ENCODE measurements at regions not wholly inside any gene's neighbourhood (a gene's known extent, or its start where the extent isn't known, plus 50 kb on each side); places are given as distances from the start of the nearest gene placed in this dataset.

DNA sequence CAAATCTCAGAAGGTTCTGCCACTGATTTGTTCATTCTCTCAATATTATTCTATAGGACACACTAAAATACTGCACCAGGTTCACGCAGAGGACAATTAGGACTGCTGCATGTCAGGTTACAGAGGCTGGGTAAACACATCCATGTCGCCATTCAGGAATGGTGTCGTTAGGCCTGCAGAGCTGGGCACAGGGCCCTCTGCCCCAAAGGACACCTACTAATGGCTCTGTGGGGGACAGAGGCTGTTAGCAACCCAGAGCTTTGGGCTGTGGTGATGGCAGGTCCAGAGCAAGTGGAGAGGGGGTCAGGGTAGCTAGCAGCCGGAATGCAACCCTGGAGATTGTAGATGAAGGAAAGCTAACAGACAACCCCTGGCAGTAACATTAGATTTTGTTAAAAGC is 115.9 kb downstream of the TTC32 start:
- no peaks in the 10 kb centered on the region for H3K36me3 Mint-ChIP-seq (ENCODE audit: low read depth)
- POLR2A ChIA-PET, result no interaction called here
- H3K27me3 Mint-ChIP-seq, result peaks cover 4% of the 10 kb centered on the region
- intact Hi-C loops (cut with micrococcal nuclease), result no loop called here
- CTCF ChIA-PET, result no interaction called here
- TF ChIP-seq, protein P1, sequence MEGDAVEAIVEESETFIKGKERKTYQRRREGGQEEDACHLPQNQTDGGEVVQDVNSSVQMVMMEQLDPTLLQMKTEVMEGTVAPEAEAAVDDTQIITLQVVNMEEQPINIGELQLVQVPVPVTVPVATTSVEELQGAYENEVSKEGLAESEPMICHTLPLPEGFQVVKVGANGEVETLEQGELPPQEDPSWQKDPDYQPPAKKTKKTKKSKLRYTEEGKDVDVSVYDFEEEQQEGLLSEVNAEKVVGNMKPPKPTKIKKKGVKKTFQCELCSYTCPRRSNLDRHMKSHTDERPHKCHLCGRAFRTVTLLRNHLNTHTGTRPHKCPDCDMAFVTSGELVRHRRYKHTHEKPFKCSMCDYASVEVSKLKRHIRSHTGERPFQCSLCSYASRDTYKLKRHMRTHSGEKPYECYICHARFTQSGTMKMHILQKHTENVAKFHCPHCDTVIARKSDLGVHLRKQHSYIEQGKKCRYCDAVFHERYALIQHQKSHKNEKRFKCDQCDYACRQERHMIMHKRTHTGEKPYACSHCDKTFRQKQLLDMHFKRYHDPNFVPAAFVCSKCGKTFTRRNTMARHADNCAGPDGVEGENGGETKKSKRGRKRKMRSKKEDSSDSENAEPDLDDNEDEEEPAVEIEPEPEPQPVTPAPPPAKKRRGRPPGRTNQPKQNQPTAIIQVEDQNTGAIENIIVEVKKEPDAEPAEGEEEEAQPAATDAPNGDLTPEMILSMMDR (IDR thresholded peaks at IDR 0.05), result no peak
- no peak for ATAC-seq
- H3K4me1 Mint-ChIP-seq (ENCODE audit: low read depth), result no peaks in the 10 kb centered on the region
- no peaks in the 10 kb centered on the region for H3K9me3 Mint-ChIP-seq
- no peak for DNase-seq
- H3K4me3 Mint-ChIP-seq, result no peak overlapping the region
- H3K27ac Mint-ChIP-seq, result no peak overlapping the region

DNA sequence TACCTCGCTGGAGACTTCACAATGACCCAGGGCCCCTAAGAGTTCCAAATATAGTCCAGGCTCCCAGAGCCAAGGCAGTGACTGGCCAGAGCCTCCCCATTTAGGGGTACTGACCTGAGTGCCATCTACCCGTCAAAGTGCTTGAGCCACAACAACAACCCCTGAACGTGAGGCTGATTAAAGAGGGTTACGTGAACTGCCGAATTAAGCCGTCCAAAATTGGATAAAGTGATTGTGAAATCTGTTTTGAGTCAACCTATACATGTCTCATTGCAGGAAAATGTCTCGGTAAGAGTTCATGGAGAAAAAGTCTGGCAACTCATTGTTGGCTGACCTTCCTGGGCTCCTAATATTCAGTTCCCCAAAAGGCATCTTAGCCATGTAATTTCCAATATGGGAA is 116.3 kb downstream of the TTC32 start:
- H3K4me3 Mint-ChIP-seq, result no peak overlapping the region
- DNase-seq, result no peak
- H3K36me3 Mint-ChIP-seq (ENCODE audit: low read depth), result no peaks in the 10 kb centered on the region
- H3K9me3 Mint-ChIP-seq, result no peaks in the 10 kb centered on the region
- no peaks in the 10 kb centered on the region for H3K4me1 Mint-ChIP-seq (ENCODE audit: low read depth)
- TF ChIP-seq, protein P1 (IDR thresholded peaks at IDR 0.05), result no peak
- POLR2A ChIA-PET, result no interaction called here
- H3K27ac Mint-ChIP-seq, result no peak overlapping the region
- CTCF ChIA-PET, result no interaction called here
- ATAC-seq, result no peak
- intact Hi-C loops (cut with micrococcal nuclease), result no loop called here
- H3K27me3 Mint-ChIP-seq, result peaks cover 4% of the 10 kb centered on the region

DNA sequence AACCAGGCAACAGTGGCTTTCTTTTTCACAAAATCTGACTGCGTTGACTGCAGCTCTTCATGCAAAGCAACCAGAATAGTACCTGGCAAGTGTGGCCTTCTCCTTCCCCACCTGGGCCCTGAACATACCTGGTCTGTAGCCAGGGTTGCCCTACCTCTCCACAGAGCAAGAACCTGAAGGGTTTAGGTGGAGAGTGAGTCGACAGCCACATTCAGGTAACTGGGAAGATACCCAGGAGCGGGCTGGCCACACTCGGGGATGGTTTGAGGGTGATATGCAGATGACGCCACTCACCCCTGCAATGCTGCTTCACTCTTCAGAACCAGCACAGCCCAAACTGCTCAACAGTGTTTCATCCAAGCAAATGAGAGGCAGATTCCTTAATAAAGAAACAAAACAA is 117.3 kb downstream of the TTC32 start:
- intact Hi-C loops (cut with micrococcal nuclease), result no loop called here
- no peak overlapping the region for H3K4me3 Mint-ChIP-seq
- ChIA-PET POLR2A (no interaction called here), CTCF (no interaction called here)
- DNase-seq (no peak), ATAC-seq (no peak)
- H3K36me3 Mint-ChIP-seq (ENCODE audit: low read depth), result no peaks in the 10 kb centered on the region
- H3K4me1 Mint-ChIP-seq (ENCODE audit: low read depth), result no peaks in the 10 kb centered on the region
- H3K9me3 Mint-ChIP-seq, result no peaks in the 10 kb centered on the region
- peaks cover 4% of the 10 kb centered on the region for H3K27me3 Mint-ChIP-seq
- H3K27ac Mint-ChIP-seq, result no peak overlapping the region
- TF ChIP-seq, protein P1 (IDR thresholded peaks at IDR 0.05), result no peak

DNA sequence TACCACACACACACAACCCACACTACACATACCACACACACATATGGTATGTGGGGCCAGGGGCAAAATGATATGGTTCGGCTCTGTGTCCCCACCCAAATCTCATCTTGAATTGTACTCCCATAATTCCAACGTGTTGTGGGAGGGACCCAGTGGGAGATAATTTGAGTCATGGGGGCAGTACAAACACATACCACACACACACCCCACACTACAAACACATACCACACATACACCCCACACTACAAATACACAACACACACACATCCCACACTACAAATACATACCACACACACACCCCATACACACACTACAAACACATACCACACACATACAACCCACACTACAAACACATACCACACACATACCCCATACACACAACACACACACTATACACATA is 117.8 kb downstream of the TTC32 start:
- intact Hi-C loops (cut with micrococcal nuclease), result no loop called here
- Mint-ChIP-seq H3K9me3 (no peaks in the 10 kb centered on the region), H3K36me3 (ENCODE audit: low read depth) (no peaks in the 10 kb centered on the region), H3K4me1 (ENCODE audit: low read depth) (no peaks in the 10 kb centered on the region), H3K27me3 (peaks cover 6% of the 10 kb centered on the region), H3K27ac (no peak overlapping the region), H3K4me3 (no peak overlapping the region)
- TF ChIP-seq, protein P1 (IDR thresholded peaks at IDR 0.05), result no peak
- DNase-seq (no peak), ATAC-seq (no peak)
- POLR2A ChIA-PET, result no interaction called here
- CTCF ChIA-PET, result no interaction called here

DNA sequence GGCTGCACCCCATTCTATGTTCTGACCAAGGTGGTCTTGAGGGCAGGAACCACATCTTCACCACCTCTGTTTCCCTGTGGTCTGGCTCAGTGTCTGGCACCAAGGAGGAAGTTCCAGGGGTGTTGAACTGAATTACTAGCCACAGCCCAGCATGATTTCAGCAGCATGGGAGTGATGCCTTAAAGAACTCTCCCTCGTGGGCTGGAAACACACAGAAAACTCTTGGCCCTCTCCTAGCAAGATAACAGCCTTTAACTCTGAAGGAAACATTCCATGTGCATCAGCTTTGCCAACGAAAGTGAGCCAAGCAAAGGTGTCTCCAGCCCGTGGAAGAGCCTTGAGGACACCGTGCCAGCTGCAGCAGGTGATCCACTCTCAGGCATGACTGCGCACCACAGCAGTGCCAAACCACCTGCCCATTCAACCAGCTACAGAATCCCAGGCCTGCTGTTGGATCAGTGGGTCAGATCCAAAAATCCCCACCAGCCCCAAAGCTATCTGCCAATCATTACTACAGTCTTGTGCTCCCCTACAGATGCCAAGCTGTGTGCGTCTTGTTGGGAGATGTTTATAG is 124.8 kb downstream of the TTC32 start:
- Mint-ChIP-seq H3K36me3 (ENCODE audit: low read depth) (no peaks in the 10 kb centered on the region), H3K9me3 (no peaks in the 10 kb centered on the region), H3K27ac (no peak overlapping the region), H3K27me3 (peaks cover 8% of the 10 kb centered on the region), H3K4me3 (no peak overlapping the region), H3K4me1 (ENCODE audit: low read depth) (no peaks in the 10 kb centered on the region)
- ChIA-PET POLR2A (no interaction called here), CTCF (no interaction called here)
- TF ChIP-seq, protein P1 (IDR thresholded peaks at IDR 0.05), result no peak
- ATAC-seq (no peak), DNase-seq (no peak)
- intact Hi-C loops (cut with micrococcal nuclease), result no loop called here
